HAP-1 (cell line): ENCODE measurements at regions not wholly inside any gene's neighbourhood (a gene's known extent, or its start where the extent isn't known, plus 50 kb on each side); places are given as distances from the start of the nearest gene placed in this dataset.

Source experiments
- DNase-seq, 2 experiments: peaks; one replicate each; pipeline ENCODE4 v3.0.0-alpha.2; 2016 to 2020; ENCODE audit warnings: low spot score in 2 of 2
- H3K27me3 ChIP-seq: fragments of 250-450 bp; sonication (Bioruptor Pico); 2 replicates; pipeline ENCODE4 v1.5.1; 2020; ENCODE audit warnings: low read depth, mild to moderate bottlenecking, moderate library complexity
- H3K36me3 ChIP-seq: fragments of 250-450 bp; sonication (Bioruptor Pico); replicated peaks from 2 replicates; pipeline ENCODE4 v1.5.1; 2020; ENCODE audit warnings: mild to moderate bottlenecking
- H3K4me1 ChIP-seq: fragments of 250-450 bp; sonication (Bioruptor Pico); 2 replicates; pipeline ENCODE4 v1.5.1; 2020; ENCODE audit warnings: mild to moderate bottlenecking
- H3K4me3 ChIP-seq: fragments of 250-450 bp; sonication (Bioruptor Pico); 2 replicates; pipeline ENCODE4 v1.5.1; 2020; ENCODE audit warnings: mild to moderate bottlenecking, moderate library complexity
- H3K9me3 ChIP-seq: fragments of 250-450 bp; sonication (Bioruptor Pico); 2 replicates; pipeline ENCODE4 v1.5.1; 2020; ENCODE audit warnings: mild to moderate bottlenecking, moderate library complexity
- in situ Hi-C: fragments of 300-500 bp; cut with MboI; formaldehyde crosslinking; loops from 3 replicates; pipeline ENCODE4 v1.14.3; 2020; ENCODE audit warnings: low sequenced_read_pairs, inconsistent platforms, mixed read lengths

GRCh38 chr13:106176117-106176516 is 359.3 kb downstream of the EFNB2 start:
- no peaks in the 10 kb centered on the region for H3K9me3 ChIP-seq
- DNase-seq = no peak
- no peaks in the 10 kb centered on the region for H3K27me3 ChIP-seq
- in situ Hi-C loops = no loop called here
- H3K36me3 ChIP-seq = no peaks in the 10 kb centered on the region
- H3K4me3 ChIP-seq = no peak overlapping the region
- no peaks in the 10 kb centered on the region for H3K4me1 ChIP-seq

GRCh38 chr13:106173891-106174610 is 361.4 kb downstream of the EFNB2 start:
- H3K36me3 ChIP-seq = no peaks in the 10 kb centered on the region
- no peak overlapping the region for H3K4me3 ChIP-seq
- in situ Hi-C loops = no loop called here
- H3K4me1 ChIP-seq = no peaks in the 10 kb centered on the region
- H3K9me3 ChIP-seq = no peaks in the 10 kb centered on the region
- no peaks in the 10 kb centered on the region for H3K27me3 ChIP-seq
- no peak for DNase-seq

- Histone ChIP-seq H3K9me3 (no peaks in the 10 kb centered on the region), H3K27me3 (no peaks in the 10 kb centered on the region), H3K4me3 (no peak overlapping the region), H3K36me3 (no peaks in the 10 kb centered on the region), H3K4me1 (no peaks in the 10 kb centered on the region)
- in situ Hi-C loops = no loop called here
- DNase-seq = no peak
Measured at GRCh38 chr13:106173346-106173745, 362.1 kb downstream of the EFNB2 start.

GRCh38 chr13:106172176-106172905 is 363.1 kb downstream of the EFNB2 start:
- Histone ChIP-seq H3K4me3 (no peak overlapping the region), H3K4me1 (no peaks in the 10 kb centered on the region), H3K36me3 (no peaks in the 10 kb centered on the region), H3K9me3 (no peaks in the 10 kb centered on the region), H3K27me3 (no peaks in the 10 kb centered on the region)
- DNase-seq = no peak
- in situ Hi-C loops = no loop called here

GRCh38 chr13:106163426-106163825 is 372.0 kb downstream of the EFNB2 start:
- Histone ChIP-seq H3K36me3 (no peaks in the 10 kb centered on the region), H3K9me3 (no peaks in the 10 kb centered on the region), H3K4me1 (no peaks in the 10 kb centered on the region), H3K4me3 (no peak overlapping the region), H3K27me3 (no peaks in the 10 kb centered on the region)
- in situ Hi-C loops = no loop called here
- DNase-seq = no peak

- H3K9me3 ChIP-seq = no peaks in the 10 kb centered on the region
- no peak overlapping the region for H3K4me3 ChIP-seq
- no peaks in the 10 kb centered on the region for H3K36me3 ChIP-seq
- H3K4me1 ChIP-seq = no peaks in the 10 kb centered on the region
- no peaks in the 10 kb centered on the region for H3K27me3 ChIP-seq
- in situ Hi-C loops = no loop called here
- no peak for DNase-seq
Measured at GRCh38 chr13:106161146-106161545, 374.3 kb downstream of the EFNB2 start.

GRCh38 chr13:106159295-106160195 is 375.9 kb downstream of the EFNB2 start:
- in situ Hi-C loops = no loop called here
- no peak for DNase-seq
- H3K9me3 ChIP-seq = no peaks in the 10 kb centered on the region

GRCh38 chr13:106156468-106156867 is 379.0 kb downstream of the EFNB2 start:
- DNase-seq = no peak
- Histone ChIP-seq H3K36me3 (no peaks in the 10 kb centered on the region), H3K9me3 (no peaks in the 10 kb centered on the region), H3K4me3 (no peak overlapping the region), H3K27me3 (no peaks in the 10 kb centered on the region), H3K4me1 (no peaks in the 10 kb centered on the region; the same call in 1 of the 2 replicates)
- in situ Hi-C loops = no loop called here

More at GRCh38 chr13:106159295-106160195, 375.9 kb downstream of the EFNB2 start:
- Histone ChIP-seq H3K4me3 (no peak overlapping the region), H3K36me3 (no peaks in the 10 kb centered on the region), H3K4me1 (no peaks in the 10 kb centered on the region), H3K27me3 (no peaks in the 10 kb centered on the region)

- DNase-seq = no peak
- in situ Hi-C loops = no loop called here
Measured at GRCh38 chr13:106155411-106155810, 380.1 kb downstream of the EFNB2 start.

GRCh38 chr13:106153876-106154275 is 381.6 kb downstream of the EFNB2 start:
- Histone ChIP-seq H3K27me3 (no peaks in the 10 kb centered on the region), H3K36me3 (no peaks in the 10 kb centered on the region), H3K4me3 (no peak overlapping the region), H3K4me1 (no peaks in the 10 kb centered on the region; the same call in 1 of the 2 replicates), H3K9me3 (no peaks in the 10 kb centered on the region)
- in situ Hi-C loops = no loop called here
- no peak for DNase-seq

More at GRCh38 chr13:106155411-106155810, 380.1 kb downstream of the EFNB2 start:
- no peaks in the 10 kb centered on the region for H3K27me3 ChIP-seq
- no peaks in the 10 kb centered on the region; the same call in 1 of the 2 replicates for H3K4me1 ChIP-seq
- no peaks in the 10 kb centered on the region for H3K36me3 ChIP-seq
- no peaks in the 10 kb centered on the region for H3K9me3 ChIP-seq
- H3K4me3 ChIP-seq = no peak overlapping the region

GRCh38 chr13:106153041-106153440 is 382.4 kb downstream of the EFNB2 start:
- no peak for DNase-seq
- Histone ChIP-seq H3K9me3 (no peaks in the 10 kb centered on the region), H3K36me3 (no peaks in the 10 kb centered on the region), H3K27me3 (no peaks in the 10 kb centered on the region), H3K4me1 (no peaks in the 10 kb centered on the region; the same call in 1 of the 2 replicates), H3K4me3 (no peak overlapping the region)
- in situ Hi-C loops = no loop called here

GRCh38 chr13:106152047-106152446 is 383.4 kb downstream of the EFNB2 start:
- Histone ChIP-seq H3K36me3 (no peaks in the 10 kb centered on the region), H3K9me3 (no peaks in the 10 kb centered on the region), H3K4me3 (no peak overlapping the region), H3K27me3 (no peaks in the 10 kb centered on the region), H3K4me1 (no peaks in the 10 kb centered on the region; the same call in 1 of the 2 replicates)
- no peak for DNase-seq
- in situ Hi-C loops = no loop called here

- Histone ChIP-seq H3K9me3 (no peaks in the 10 kb centered on the region), H3K36me3 (no peaks in the 10 kb centered on the region), H3K4me1 (no peaks in the 10 kb centered on the region; the same call in 1 of the 2 replicates), H3K27me3 (no peaks in the 10 kb centered on the region), H3K4me3 (no peak overlapping the region)
- DNase-seq = peak; percentile 31 to 43
- in situ Hi-C loops = no loop called here
Measured at GRCh38 chr13:106151056-106151699, 384.3 kb downstream of the EFNB2 start.
